ENCODE measurements at regions not wholly inside any gene's neighbourhood (a gene's known extent, or its start where the extent isn't known, plus 50 kb on each side); places are given as distances from the start of the nearest gene placed in this dataset.

GRCh38 chr5:110032376-110032775, 342.6 kb downstream of the MAN2A1 start:
- Histone ChIP-seq H2AFZ (ENCODE audit: low read length) (no peak overlapping the region), H3F3A (ENCODE audit: insufficient read depth, low read length) (no peaks in the 10 kb centered on the region), H3K9me2 (ENCODE audit: low read depth, low read length) (no peaks in the 10 kb centered on the region), H3K27ac (ENCODE audit: low read depth, low read length, poor library complexity, severe bottlenecking) (no peak overlapping the region), H3K79me2 (ENCODE audit: insufficient read depth, low read length) (no peaks in the 10 kb centered on the region), H4K20me1 (ENCODE audit: insufficient read depth, low read length) (no peaks in the 10 kb centered on the region), H3K36me3 (ENCODE audit: insufficient read depth, low read length) (no peaks in the 10 kb centered on the region), H3K4me2 (ENCODE audit: low read length) (no peak overlapping the region), H3K9ac (ENCODE audit: low read length) (no peak overlapping the region), H3K27me3 (ENCODE audit: insufficient read depth, low read length) (no peaks in the 10 kb centered on the region), H3K4me3 (ENCODE audit: low read depth, low read length, poor library complexity, severe bottlenecking) (no peak overlapping the region), H3K9me3 (ENCODE audit: low read length) (no peaks in the 10 kb centered on the region), H3K4me1 (ENCODE audit: insufficient read depth, low read length, severe bottlenecking) (peaks cover 7% of the 10 kb centered on the region)
- no peak for TF ChIP-seq EZH2 (IDR thresholded peaks at IDR 0.05; ENCODE audit: borderline replicate concordance, low read length)
- no peak for TF ChIP-seq CTCF (IDR thresholded peaks at IDR 0.05; ENCODE audit: low read length)

GRCh38 chr5:110034056-110034600, 344.4 kb downstream of the MAN2A1 start:
- H3K79me2 ChIP-seq (ENCODE audit: insufficient read depth, low read length), result no peaks in the 10 kb centered on the region
- no peaks in the 10 kb centered on the region for H3K36me3 ChIP-seq (ENCODE audit: insufficient read depth, low read length)
- no peak overlapping the region for H3K27ac ChIP-seq (ENCODE audit: low read depth, low read length, poor library complexity, severe bottlenecking)
- no peak overlapping the region for H3K4me3 ChIP-seq (ENCODE audit: low read depth, low read length, poor library complexity, severe bottlenecking)
- H3K9ac ChIP-seq (ENCODE audit: low read length), result no peak overlapping the region
- H3K27me3 ChIP-seq (ENCODE audit: insufficient read depth, low read length), result no peaks in the 10 kb centered on the region
- peaks cover 7% of the 10 kb centered on the region for H3K4me1 ChIP-seq (ENCODE audit: insufficient read depth, low read length, severe bottlenecking)
- H4K20me1 ChIP-seq (ENCODE audit: insufficient read depth, low read length), result no peaks in the 10 kb centered on the region
- H3K4me2 ChIP-seq (ENCODE audit: low read length), result no peak overlapping the region
- TF ChIP-seq EZH2 (IDR thresholded peaks at IDR 0.05; ENCODE audit: borderline replicate concordance, low read length) (no peak), CTCF (IDR thresholded peaks at IDR 0.05; ENCODE audit: low read length) (no peak)
- H3K9me3 ChIP-seq (ENCODE audit: low read length), result no peaks in the 10 kb centered on the region
- no peak overlapping the region for H2AFZ ChIP-seq (ENCODE audit: low read length)
- no peaks in the 10 kb centered on the region for H3F3A ChIP-seq (ENCODE audit: insufficient read depth, low read length)
- H3K9me2 ChIP-seq (ENCODE audit: low read depth, low read length), result no peaks in the 10 kb centered on the region

- H2AFZ ChIP-seq (ENCODE audit: low read length), result no peak overlapping the region
- H3K9ac ChIP-seq (ENCODE audit: low read length), result no peak overlapping the region
- H3K79me2 ChIP-seq (ENCODE audit: insufficient read depth, low read length), result no peaks in the 10 kb centered on the region
- no peak for TF ChIP-seq EZH2 (IDR thresholded peaks at IDR 0.05; ENCODE audit: borderline replicate concordance, low read length)
- TF ChIP-seq CTCF (IDR thresholded peaks at IDR 0.05; ENCODE audit: low read length), result no peak
- H3K27me3 ChIP-seq (ENCODE audit: insufficient read depth, low read length), result no peaks in the 10 kb centered on the region
- no peaks in the 10 kb centered on the region for H4K20me1 ChIP-seq (ENCODE audit: insufficient read depth, low read length)
- no peaks in the 10 kb centered on the region for H3K9me2 ChIP-seq (ENCODE audit: low read depth, low read length)
- H3K4me1 ChIP-seq (ENCODE audit: insufficient read depth, low read length, severe bottlenecking), result no peaks in the 10 kb centered on the region
- no peaks in the 10 kb centered on the region for H3K36me3 ChIP-seq (ENCODE audit: insufficient read depth, low read length)
- no peak overlapping the region for H3K4me2 ChIP-seq (ENCODE audit: low read length)
- H3K9me3 ChIP-seq (ENCODE audit: low read length), result no peaks in the 10 kb centered on the region; the same call in 1 of the 2 replicates
- H3F3A ChIP-seq (ENCODE audit: insufficient read depth, low read length), result no peaks in the 10 kb centered on the region
- no peak overlapping the region for H3K27ac ChIP-seq (ENCODE audit: low read depth, low read length, poor library complexity, severe bottlenecking)
- no peak overlapping the region for H3K4me3 ChIP-seq (ENCODE audit: low read depth, low read length, poor library complexity, severe bottlenecking)
Measured at GRCh38 chr5:110038297-110038997, 348.7 kb downstream of the MAN2A1 start.

Data from OCI-LY1 (cell line).